H1 (cell line): ENCODE measurements at regions not wholly inside any gene's neighbourhood (a gene's known extent, or its start where the extent isn't known, plus 50 kb on each side); places are given as distances from the start of the nearest gene placed in this dataset.

Experiments
- CTCF ChIA-PET: fragments of 300-600 bp; sonication (Branson Sonifier 250); formaldehyde crosslinking; loops from one replicate; lab custom pipeline; 2021; ENCODE audit not compliant: partially characterized antibody; lab: Charles Lee
- POLR2A ChIA-PET: fragments of 300-600 bp; sonication (Branson Sonifier 250); formaldehyde crosslinking; loops from one replicate; lab custom pipeline; 2021; ENCODE audit warnings: inconsistent platforms; ENCODE audit not compliant: partially characterized antibody; lab: Charles Lee
- DNase-seq, 2 experiments: peaks; one replicate each; pipeline versions ENCODE4 v3.0.0 to v3.0.0-alpha.2; 2010 to 2022; ENCODE audit warnings: low spot score in 2 of 2, low read depth in 1 of 2, mixed read lengths in 1 of 2
- FAIRE-seq: peaks from 2 replicates; lab custom pipeline; 2011; peaks lifted over from hg19 to GRCh38; lab: Jason Lieb, UNC
- H2AFZ ChIP-seq: 2 replicates; pipeline ENCODE4 v1.8.1; 2012; ENCODE audit warnings: low read length, inconsistent platforms
- H2AK5ac ChIP-seq: 2 replicates; pipeline ENCODE4 v1.6.1; 2013; ENCODE audit warnings: low read depth, low read length
- H2BK120ac ChIP-seq: replicated peaks from 2 replicates; pipeline ENCODE3; 2013; ENCODE audit warnings: low read depth, low read length, inconsistent platforms
- H2BK12ac ChIP-seq: 2 replicates; pipeline ENCODE4 v1.6.1; 2013; ENCODE audit warnings: low read depth, low read length
- H2BK15ac ChIP-seq: 2 replicates; pipeline ENCODE4 v1.6.1; 2013; ENCODE audit warnings: low read length
- H2BK20ac ChIP-seq: 2 replicates; pipeline ENCODE4 v1.6.1; 2013; ENCODE audit warnings: low read length
- H2BK5ac ChIP-seq: 2 replicates; pipeline ENCODE4 v1.6.1; 2013; ENCODE audit warnings: low read depth, low read length
- H3K14ac ChIP-seq: 2 replicates; pipeline ENCODE4 v1.6.1; 2013; ENCODE audit warnings: inconsistent platforms; ENCODE audit not compliant: insufficient read length
- H3K18ac ChIP-seq: 2 replicates; pipeline ENCODE4 v1.6.1; 2013; ENCODE audit warnings: low read length; ENCODE audit errors: extremely low read depth
- H3K23ac ChIP-seq: 2 replicates; pipeline ENCODE4 v1.6.1; 2013; ENCODE audit warnings: inconsistent platforms; ENCODE audit not compliant: insufficient read length
- H3K23me2 ChIP-seq: 2 replicates; pipeline ENCODE4 v1.6.1; 2013; ENCODE audit warnings: low read depth, low read length
- H3K27ac ChIP-seq: 2 replicates; pipeline ENCODE4 v1.6.1; 2011; ENCODE audit warnings: low read depth, low read length, inconsistent platforms
- H3K27me3 ChIP-seq, 4 experiments: replicated peaks in 1 of 4; 1 replicate in 1 of 4; 2 replicates in 3 of 4; pipeline versions ENCODE4 v1.6.1 to v1.8.1; 2011 to 2013; ENCODE audit warnings: low read length in 3 of 4, mild to moderate bottlenecking in 3 of 4, inconsistent platforms in 2 of 4, mixed read lengths in 2 of 4, moderate library complexity in 1 of 4; ENCODE audit not compliant: control insufficient read depth in 3 of 4, insufficient read depth in 3 of 4; ENCODE audit errors: extremely low read depth in 1 of 4
- H3K36me3 ChIP-seq, 4 experiments: 2 replicates each; pipeline versions ENCODE4 v1.6.1 to v1.8.1; 2011 to 2013; ENCODE audit warnings: mild to moderate bottlenecking in 4 of 4, low read length in 3 of 4, moderate library complexity in 2 of 4, control low read depth in 1 of 4, inconsistent platforms in 1 of 4; ENCODE audit not compliant: insufficient read depth in 4 of 4, control insufficient read depth in 2 of 4
- H3K4ac ChIP-seq: replicated peaks from 2 replicates; pipeline ENCODE3; 2013; ENCODE audit warnings: low read length, low read depth, mixed read lengths, inconsistent platforms; ENCODE audit not compliant: insufficient read length
- H3K4me1 ChIP-seq, 4 experiments: replicated peaks in 1 of 4; 1 replicate in 1 of 4; 2 replicates in 3 of 4; pipeline versions ENCODE4 v1.6.1 to v1.8.1; 2011 to 2013; ENCODE audit warnings: low read length in 3 of 4, inconsistent platforms in 2 of 4, mixed read lengths in 1 of 4; ENCODE audit not compliant: insufficient read depth in 4 of 4, control insufficient read depth in 3 of 4
- H3K4me2 ChIP-seq, 2 experiments: 2 replicates each; pipeline versions ENCODE4 v1.6.1 to v1.8.1; 2011 to 2013; ENCODE audit warnings: low read depth in 2 of 2, low read length in 2 of 2, control low read depth in 1 of 2, inconsistent platforms in 1 of 2, mild to moderate bottlenecking in 1 of 2; ENCODE audit not compliant: insufficient read depth in 1 of 2
- H3K4me3 ChIP-seq, 4 experiments: fragments of 200-600, 300-600 bp in 1 of 4; sonication (generic), shearing (Covaris generic), sonication (Bioruptor Twin) in 1 of 4; 2 replicates each; pipeline versions ENCODE4 v1.5.1 to v1.8.1; 2011 to 2016; ENCODE audit warnings: low read length in 4 of 4, low read depth in 3 of 4, control low read depth in 2 of 4, inconsistent platforms in 2 of 4, mild to moderate bottlenecking in 2 of 4, mixed read lengths in 1 of 4, moderate library complexity in 1 of 4; ENCODE audit not compliant: insufficient read depth in 2 of 4; ENCODE audit errors: extremely low read depth in 1 of 4
- H3K56ac ChIP-seq: replicated peaks from 2 replicates; pipeline ENCODE3; 2013; ENCODE audit warnings: low read depth, mild to moderate bottlenecking, mixed read lengths, low read length, inconsistent platforms; ENCODE audit not compliant: insufficient read length
- H3K79me1 ChIP-seq: 2 replicates; pipeline ENCODE4 v1.6.1; 2013; ENCODE audit warnings: low read depth, low read length, control low read depth
- H3K79me2 ChIP-seq, 2 experiments: 2 replicates each; pipeline versions ENCODE4 v1.6.1 to v1.8.1; 2012 to 2013; ENCODE audit warnings: low read length in 2 of 2, mild to moderate bottlenecking in 2 of 2, inconsistent platforms in 1 of 2; ENCODE audit not compliant: insufficient read depth in 2 of 2, control insufficient read depth in 1 of 2
- H3K9ac ChIP-seq, 4 experiments: replicated peaks in 1 of 4; 1 replicate in 1 of 4; 2 replicates in 3 of 4; pipeline versions ENCODE4 v1.6.1 to v1.8.1; 2011 to 2013; ENCODE audit warnings: low read depth in 3 of 4, low read length in 3 of 4, control low read depth in 2 of 4, mild to moderate bottlenecking in 2 of 4, moderate library complexity in 2 of 4, inconsistent platforms in 1 of 4; ENCODE audit errors: extremely low read depth in 1 of 4
- H3K9me3 ChIP-seq, 2 experiments: 2 replicates each; pipeline versions ENCODE4 v1.6.1 to v1.8.1; 2012 to 2013; ENCODE audit warnings: mild to moderate bottlenecking in 2 of 2, moderate library complexity in 2 of 2, control low read depth in 1 of 2, inconsistent platforms in 1 of 2, low read depth in 1 of 2, low read length in 1 of 2, mixed read lengths in 1 of 2; ENCODE audit not compliant: insufficient read depth in 2 of 2
- H4K20me1 ChIP-seq, 2 experiments: replicated peaks in 1 of 2; 2 replicates each; pipeline versions ENCODE3 to v1.8.1; 2011 to 2013; ENCODE audit warnings: inconsistent platforms in 2 of 2, low read length in 2 of 2, mild to moderate bottlenecking in 1 of 2; ENCODE audit not compliant: insufficient read depth in 2 of 2, control insufficient read depth in 1 of 2
- H4K5ac ChIP-seq: 2 replicates; pipeline ENCODE4 v1.6.1; 2013; ENCODE audit warnings: low read length, low read depth, mixed read lengths, inconsistent platforms; ENCODE audit not compliant: insufficient read length
- H4K8ac ChIP-seq: 2 replicates; pipeline ENCODE4 v1.8.0; 2013; ENCODE audit warnings: mild to moderate bottlenecking, moderate library complexity, low read length, inconsistent platforms; ENCODE audit not compliant: insufficient read depth; ENCODE audit errors: extremely low read depth
- H4K91ac ChIP-seq: replicated peaks from 2 replicates; pipeline ENCODE3; 2013; ENCODE audit warnings: low read length, mixed read lengths, inconsistent platforms; ENCODE audit not compliant: insufficient read length
- CBX5 ChIP-seq: fragments of 300-800, 300-1000 bp; sonication (generic); IDR thresholded peaks from 2 replicates; pipeline ENCODE4 v1.7.1; 2016; ENCODE audit warnings: antibody characterized with exemption, low read length, low read depth
- CTCF ChIP-seq, 3 experiments: IDR thresholded peaks; 1 replicate in 2 of 3; 2 replicates in 1 of 3; pipeline versions ENCODE4 v1.5.1 to v1.6.1; 2011; ENCODE audit warnings: low read length in 3 of 3, mild to moderate bottlenecking in 3 of 3, inconsistent platforms in 2 of 3, low read depth in 1 of 3, moderate library complexity in 1 of 3; ENCODE audit not compliant: insufficient read depth in 1 of 3; ENCODE audit errors: control extremely low read depth in 1 of 3
- SRF ChIP-seq: IDR thresholded peaks from 2 replicates; pipeline ENCODE4 v1.6.1; 2011; ENCODE audit warnings: mild to moderate bottlenecking, low read depth, low read length, moderate library complexity
- WGBS, 2 experiments: shearing (Covaris generic) in 1 of 2; methylation state at CpG; one replicate each; pipeline versions ENCODE4 v1.1.6 to v1.1.7; 2013 to 2015; ENCODE audit warnings: low lambda C conversion rate in 2 of 2, mixed read lengths in 2 of 2, inconsistent platforms in 1 of 2, low coverage in 1 of 2, missing lambda C conversion rate in 1 of 2; ENCODE audit not compliant: insufficient replicate concordance in 2 of 2, insufficient coverage in 1 of 2, insufficient read length in 1 of 2; ENCODE audit errors: extremely low coverage in 1 of 2, missing lambda C conversion rate in 1 of 2; 5-methylcytosine and 5-hydroxymethylcytosine counted together

DNA sequence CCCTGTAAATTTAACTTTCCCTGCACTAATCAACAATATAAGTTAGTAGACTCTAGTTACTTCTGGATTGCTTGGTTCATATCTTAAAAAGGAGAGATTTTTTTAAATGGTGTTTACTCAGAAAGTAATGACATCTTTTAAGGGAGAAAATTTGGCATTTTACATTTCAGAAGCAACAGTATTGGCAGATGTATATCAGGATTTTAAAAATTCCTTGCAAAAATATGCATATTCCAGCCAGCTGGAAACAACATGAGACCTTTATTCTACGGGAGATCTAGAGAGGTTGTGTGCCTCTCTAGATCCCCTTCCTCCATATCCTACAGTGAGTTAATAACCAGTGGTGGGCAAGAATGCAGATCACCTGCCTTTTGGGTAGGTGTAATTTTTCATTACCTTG, 848.2 kb downstream of the USP25 start:
- H3K4me2 ChIP-seq, result no peak overlapping the region
- no peak overlapping the region for H3K4me3 ChIP-seq
- no peak overlapping the region for H4K8ac ChIP-seq
- TF ChIP-seq CTCF (IDR thresholded peaks at IDR 0.05; ENCODE audit: control extremely low read depth in 1 of 3, insufficient read depth in 1 of 3, low read depth in 1 of 3, low read length in 3 of 3), result no peak
- no peak for TF ChIP-seq CBX5
- TF ChIP-seq SRF, result no peak
- no peak overlapping the region for H3K23ac ChIP-seq
- no peak overlapping the region for H4K5ac ChIP-seq
- no peaks in the 10 kb centered on the region for H3K23me2 ChIP-seq
- CTCF ChIA-PET, result no interaction called here
- 88% methylated on average over 1 of the region's 1 CpG; no CpG with 5 or more reads in 1 of the 2 experiments for WGBS, 2 experiments
- H2BK12ac ChIP-seq, result no peak overlapping the region
- FAIRE-seq (no peak), DNase-seq (no peak)
- H3K18ac ChIP-seq, result no peak overlapping the region
- H3K79me1 ChIP-seq, result no peaks in the 10 kb centered on the region
- no peak overlapping the region for H2BK20ac ChIP-seq
- H3K79me2 ChIP-seq, result no peaks in the 10 kb centered on the region
- no peaks in the 10 kb centered on the region for H3K27me3 ChIP-seq
- H3K14ac ChIP-seq, result no peak overlapping the region
- POLR2A ChIA-PET, result no interaction called here
- no peak overlapping the region for H3K4ac ChIP-seq
- H3K9me3 ChIP-seq, result no peaks in the 10 kb centered on the region
- no peak overlapping the region for H3K27ac ChIP-seq
- H2AK5ac ChIP-seq, result no peak overlapping the region
- no peak overlapping the region for H3K9ac ChIP-seq
- no peak overlapping the region for H4K91ac ChIP-seq
- H3K4me1 ChIP-seq, result no peaks in the 10 kb centered on the region
- H3K56ac ChIP-seq, result no peak overlapping the region
- H2BK120ac ChIP-seq, result no peak overlapping the region
- H2BK5ac ChIP-seq, result no peak overlapping the region
- H2BK15ac ChIP-seq, result no peak overlapping the region
- no peak overlapping the region for H2AFZ ChIP-seq
- H3K36me3 ChIP-seq, result no peaks in the 10 kb centered on the region
- H4K20me1 ChIP-seq, result no peaks in the 10 kb centered on the region
